MM.1S (cell line): ENCODE measurements at regions not wholly inside any gene's neighbourhood (a gene's known extent, or its start where the extent isn't known, plus 50 kb on each side); places are given as distances from the start of the nearest gene placed in this dataset.

Source experiments
- DNase-seq: peaks from one replicate; pipeline ENCODE4 v3.0.0-alpha.2; 2015
- H2AFZ ChIP-seq: fragments of 300-600 bp; sonication (generic); 2 replicates; pipeline ENCODE4 v1.6.0; 2016; ENCODE audit warnings: antibody characterized with exemption, low read length
- H3F3A ChIP-seq: fragments of 300-600 bp; sonication (generic); 2 replicates; pipeline ENCODE4 v1.6.1; 2016; ENCODE audit warnings: mild to moderate bottlenecking, antibody characterized with exemption, low read length, moderate library complexity, mixed read lengths; ENCODE audit not compliant: insufficient read depth
- H3K27ac ChIP-seq: fragments of 300-600 bp; sonication (generic); 2 replicates; pipeline ENCODE4 v1.5.1; 2016; ENCODE audit warnings: mild to moderate bottlenecking, low read length
- H3K27me3 ChIP-seq: fragments of 300-600 bp; sonication (generic); replicated peaks from 2 replicates; pipeline ENCODE4 v1.6.0; 2016; ENCODE audit warnings: low read length; ENCODE audit not compliant: insufficient read depth
- H3K36me3 ChIP-seq: fragments of 300-600 bp; sonication (generic); replicated peaks from 2 replicates; pipeline ENCODE4 v1.6.1; 2016; ENCODE audit warnings: mild to moderate bottlenecking, low read length, mixed read lengths; ENCODE audit not compliant: insufficient read depth
- H3K4me1 ChIP-seq: fragments of 300-600 bp; sonication (generic); 2 replicates; pipeline ENCODE4 v1.6.1; 2016; ENCODE audit warnings: low read length, mixed read lengths
- H3K4me2 ChIP-seq: fragments of 300-600 bp; sonication (generic); 2 replicates; pipeline ENCODE4 v1.6.0; 2016; ENCODE audit warnings: low read depth, low read length
- H3K4me3 ChIP-seq: fragments of 300-600 bp; sonication (generic); 2 replicates; pipeline ENCODE4 v1.5.1; 2016; ENCODE audit warnings: low read length, mixed read lengths
- H3K79me2 ChIP-seq: fragments of 300-600 bp; sonication (generic); 2 replicates; pipeline ENCODE4 v1.6.1; 2016; ENCODE audit warnings: mixed run types, low read length, mixed read lengths
- H3K9ac ChIP-seq: fragments of 300-600 bp; sonication (generic); 2 replicates; pipeline ENCODE4 v1.6.1; 2016; ENCODE audit warnings: low read length, mixed read lengths
- H3K9me2 ChIP-seq: fragments of 300-600 bp; sonication (generic); replicated peaks from 2 replicates; pipeline ENCODE4 v1.6.1; 2016; ENCODE audit warnings: mild to moderate bottlenecking, low read length, mixed read lengths; ENCODE audit not compliant: insufficient read depth
- H3K9me3 ChIP-seq: fragments of 300-600 bp; sonication (generic); replicated peaks from 2 replicates; pipeline ENCODE4 v1.6.1; 2016; ENCODE audit warnings: mild to moderate bottlenecking, low read length, mixed read lengths; ENCODE audit not compliant: insufficient read depth
- H4K20me1 ChIP-seq: fragments of 300-600 bp; sonication (generic); 2 replicates; pipeline ENCODE4 v1.6.1; 2016; ENCODE audit warnings: mild to moderate bottlenecking, low read length, moderate library complexity, mixed read lengths; ENCODE audit not compliant: insufficient read depth
- CTCF ChIP-seq: fragments of 300-600 bp; sonication (generic); IDR thresholded peaks from 2 replicates; pipeline ENCODE4 v1.5.1; 2016; ENCODE audit warnings: antibody characterized with exemption, low read length, mixed read lengths
- EZH2 ChIP-seq: fragments of 300-600 bp; sonication (generic); optimal IDR thresholded peaks from 2 replicates; pipeline ENCODE3; 2017; ENCODE audit warnings: low read depth, mild to moderate bottlenecking, antibody characterized with exemption, low read length, mixed read lengths
- EZH2phosphoT487 ChIP-seq: fragments of 300-600 bp; sonication (generic); IDR thresholded peaks from 2 replicates; pipeline ENCODE4 v1.6.1; 2018; ENCODE audit warnings: antibody characterized with exemption, low read length

- Histone ChIP-seq H3K9ac (no peak overlapping the region), H3K9me3 (no peaks in the 10 kb centered on the region), H3K27ac (no peak overlapping the region), H3F3A (no peaks in the 10 kb centered on the region), H2AFZ (no peak overlapping the region), H3K4me2 (no peak overlapping the region), H3K79me2 (no peaks in the 10 kb centered on the region), H3K27me3 (no peaks in the 10 kb centered on the region), H3K4me1 (no peaks in the 10 kb centered on the region), H3K36me3 (no peaks in the 10 kb centered on the region), H4K20me1 (no peaks in the 10 kb centered on the region), H3K4me3 (no peak overlapping the region), H3K9me2 (no peaks in the 10 kb centered on the region)
- TF ChIP-seq EZH2, result no peak
- TF ChIP-seq CTCF, result peak; percentile 12; the same call in 1 of the 2 replicates
- no peak for DNase-seq
These were observed 50.8 kb upstream of the SLC36A4 start for GRCh38 chr11:93248602-93249001.

- no peak for DNase-seq
- Histone ChIP-seq H4K20me1 (no peaks in the 10 kb centered on the region), H3K27ac (no peak overlapping the region), H3K9ac (no peak overlapping the region), H3K9me2 (no peaks in the 10 kb centered on the region), H3K36me3 (no peaks in the 10 kb centered on the region), H3K79me2 (no peaks in the 10 kb centered on the region), H3K4me1 (no peaks in the 10 kb centered on the region), H2AFZ (no peak overlapping the region), H3K4me2 (no peak overlapping the region), H3K4me3 (no peak overlapping the region), H3F3A (no peaks in the 10 kb centered on the region), H3K27me3 (no peaks in the 10 kb centered on the region), H3K9me3 (no peaks in the 10 kb centered on the region)
- no peak for TF ChIP-seq CTCF
- no peak for TF ChIP-seq EZH2
- TF ChIP-seq EZH2phosphoT487, result no peak
These were observed 51.8 kb upstream of the SLC36A4 start for GRCh38 chr11:93249459-93250220.

GRCh38 chr11:93250326-93250725 is 52.5 kb upstream of the SLC36A4 start:
- Histone ChIP-seq H3K9ac (no peak overlapping the region), H3K27ac (no peak overlapping the region), H3K4me1 (no peaks in the 10 kb centered on the region), H3K9me2 (no peaks in the 10 kb centered on the region), H3K36me3 (no peaks in the 10 kb centered on the region), H3K4me3 (no peak overlapping the region), H3K27me3 (no peaks in the 10 kb centered on the region), H3K4me2 (no peak overlapping the region), H3F3A (no peaks in the 10 kb centered on the region), H4K20me1 (no peaks in the 10 kb centered on the region), H3K79me2 (no peaks in the 10 kb centered on the region), H3K9me3 (no peaks in the 10 kb centered on the region), H2AFZ (no peak overlapping the region)
- DNase-seq, result no peak
- TF ChIP-seq EZH2 (no peak), EZH2phosphoT487 (no peak), CTCF (no peak)
